PC-9 (cell line): ENCODE measurements at regions not wholly inside any gene's neighbourhood (a gene's known extent, or its start where the extent isn't known, plus 50 kb on each side); places are given as distances from the start of the nearest gene placed in this dataset.

ENCODE experiments used
- BruUV-seq: library from RNA; stranded (reverse); fragments of 400-500 nt; replicated peaks from 2 replicates; lab custom pipeline; 2021; lab: Mats Ljungman, UMichigan
- CTCF ChIA-PET: fragments of 300-600 bp; sonication (Branson Sonifier 250); formaldehyde crosslinking; loops from one replicate; lab custom pipeline; 2022; ENCODE audit warnings: antibody characterized with exemption; lab: Charles Lee
- POLR2A ChIA-PET: fragments of 300-600 bp; sonication (Branson Sonifier 250); formaldehyde crosslinking; loops from one replicate; lab custom pipeline; 2022; ENCODE audit warnings: antibody characterized with exemption; ENCODE audit not compliant: unreplicated experiment; lab: Charles Lee
- DNase-seq, 2 experiments: peaks; one replicate each; pipeline versions ENCODE4 v3.0.0 to v3.0.0-alpha.2; 2015 to 2022; ENCODE audit warnings: mixed read lengths in 1 of 2
- H2AFZ ChIP-seq: fragments of 200-600 bp; sonication (generic); 2 replicates; pipeline ENCODE4 v1.8.1; 2017; ENCODE audit warnings: antibody characterized with exemption
- H3F3A ChIP-seq: fragments of 200-600 bp; sonication (generic); 2 replicates; pipeline ENCODE4 v1.8.1; 2017; ENCODE audit warnings: antibody characterized with exemption, mild to moderate bottlenecking, low read depth; ENCODE audit not compliant: insufficient read depth
- H3K27ac ChIP-seq: fragments of 200-600 bp; sonication (generic); 2 replicates; pipeline ENCODE4 v1.6.1; 2016; ENCODE audit warnings: mixed run types
- H3K27me3 ChIP-seq: fragments of 200-600 bp; sonication (generic); 2 replicates; pipeline ENCODE4 v1.6.1; 2016; ENCODE audit warnings: low read depth, mixed run types; ENCODE audit not compliant: insufficient read depth
- H3K36me3 ChIP-seq: fragments of 200-600 bp; sonication (generic); 2 replicates; pipeline ENCODE4 v1.6.1; 2016; ENCODE audit warnings: low read depth, mixed run types
- H3K4me1 ChIP-seq: fragments of 200-600 bp; sonication (generic); replicated peaks from 2 replicates; pipeline ENCODE4 v1.6.1; 2016; ENCODE audit warnings: mixed run types; ENCODE audit not compliant: insufficient read depth
- H3K4me2 ChIP-seq: fragments of 200-600 bp; sonication (generic); 2 replicates; pipeline ENCODE4 v1.6.1; 2017; ENCODE audit warnings: mixed run types
- H3K4me3 ChIP-seq: fragments of 200-600 bp; sonication (generic); 2 replicates; pipeline ENCODE4 v1.6.1; 2016; ENCODE audit warnings: mixed run types
- H3K79me2 ChIP-seq: fragments of 200-600 bp; sonication (generic); 2 replicates; pipeline ENCODE4 v1.6.1; 2017; ENCODE audit warnings: low read depth, mixed run types
- H3K9me2 ChIP-seq: fragments of 200-600 bp; sonication (generic); 2 replicates; pipeline ENCODE4 v1.8.1; 2017; ENCODE audit warnings: mild to moderate bottlenecking; ENCODE audit not compliant: insufficient read depth
- H3K9me3 ChIP-seq: fragments of 200-600 bp; sonication (generic); 2 replicates; pipeline ENCODE4 v1.8.1; 2016; ENCODE audit warnings: low read depth; ENCODE audit not compliant: insufficient read depth
- H4K20me1 ChIP-seq: fragments of 200-600 bp; sonication (generic); 2 replicates; pipeline ENCODE4 v1.8.1; 2017; ENCODE audit not compliant: insufficient read depth
- EZH2 ChIP-seq: fragments of 200-600 bp; sonication (generic); IDR thresholded peaks from 2 replicates; pipeline ENCODE4 v1.8.0; 2017; ENCODE audit warnings: antibody characterized with exemption, low read depth
- intact Hi-C: fragments of 100-400 bp; cut with micrococcal nuclease; formaldehyde crosslinking; loops from one replicate; pipeline ENCODE4 v1.10.0; 2022; ENCODE audit not compliant: unreplicated experiment
- TF ChIP-seq, protein P1 (sequence below): fragments of 200-600 bp; sonication (generic); conservative IDR thresholded peaks from 2 replicates; pipeline ENCODE4 v1.6.1; 2017; ENCODE audit warnings: mixed run types, antibody characterized with exemption, mild to moderate bottlenecking, moderate library complexity

DNA sequence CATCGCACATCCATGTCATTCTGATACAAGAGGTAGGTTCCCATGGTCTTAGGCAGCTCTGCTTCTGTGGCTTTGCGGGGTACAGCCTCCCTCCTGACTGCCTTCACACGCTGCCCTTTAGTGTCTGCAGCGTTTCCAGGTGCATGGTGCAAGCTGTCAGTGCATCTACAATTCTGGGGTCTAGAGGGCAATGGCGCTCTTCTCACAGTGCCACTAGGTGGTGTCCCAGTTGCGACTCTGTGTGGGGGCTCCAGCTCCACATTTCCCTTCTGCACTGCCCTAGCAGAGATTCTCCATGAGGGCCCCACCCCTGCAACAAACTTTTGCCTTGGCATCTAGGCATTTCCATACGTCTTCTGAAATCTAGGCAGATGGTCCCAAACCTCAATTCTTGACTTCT, 138.2 kb upstream of the BRINP3 start:
- Histone ChIP-seq H3K36me3 (no peaks in the 10 kb centered on the region), H3K9me3 (no peaks in the 10 kb centered on the region), H3F3A (no peaks in the 10 kb centered on the region), H3K79me2 (no peaks in the 10 kb centered on the region), H3K27me3 (no peaks in the 10 kb centered on the region), H3K27ac (no peak overlapping the region), H3K4me2 (no peak overlapping the region), H2AFZ (no peak overlapping the region), H3K9me2 (no peaks in the 10 kb centered on the region), H3K4me1 (no peaks in the 10 kb centered on the region), H3K4me3 (no peak overlapping the region), H4K20me1 (no peaks in the 10 kb centered on the region)
- no peak for DNase-seq
- intact Hi-C loops = no loop called here
- TF ChIP-seq, protein P1, sequence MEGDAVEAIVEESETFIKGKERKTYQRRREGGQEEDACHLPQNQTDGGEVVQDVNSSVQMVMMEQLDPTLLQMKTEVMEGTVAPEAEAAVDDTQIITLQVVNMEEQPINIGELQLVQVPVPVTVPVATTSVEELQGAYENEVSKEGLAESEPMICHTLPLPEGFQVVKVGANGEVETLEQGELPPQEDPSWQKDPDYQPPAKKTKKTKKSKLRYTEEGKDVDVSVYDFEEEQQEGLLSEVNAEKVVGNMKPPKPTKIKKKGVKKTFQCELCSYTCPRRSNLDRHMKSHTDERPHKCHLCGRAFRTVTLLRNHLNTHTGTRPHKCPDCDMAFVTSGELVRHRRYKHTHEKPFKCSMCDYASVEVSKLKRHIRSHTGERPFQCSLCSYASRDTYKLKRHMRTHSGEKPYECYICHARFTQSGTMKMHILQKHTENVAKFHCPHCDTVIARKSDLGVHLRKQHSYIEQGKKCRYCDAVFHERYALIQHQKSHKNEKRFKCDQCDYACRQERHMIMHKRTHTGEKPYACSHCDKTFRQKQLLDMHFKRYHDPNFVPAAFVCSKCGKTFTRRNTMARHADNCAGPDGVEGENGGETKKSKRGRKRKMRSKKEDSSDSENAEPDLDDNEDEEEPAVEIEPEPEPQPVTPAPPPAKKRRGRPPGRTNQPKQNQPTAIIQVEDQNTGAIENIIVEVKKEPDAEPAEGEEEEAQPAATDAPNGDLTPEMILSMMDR = no peak
- TF ChIP-seq EZH2 = no peak
- CTCF ChIA-PET = no interaction called here
- no TSS peak for BruUV-seq
- POLR2A ChIA-PET = no interaction called here

- Histone ChIP-seq H3K27me3 (no peaks in the 10 kb centered on the region), H3K4me2 (no peak overlapping the region), H3K79me2 (no peaks in the 10 kb centered on the region), H3K9me2 (no peaks in the 10 kb centered on the region), H3K9me3 (no peaks in the 10 kb centered on the region), H4K20me1 (no peaks in the 10 kb centered on the region), H3K27ac (no peak overlapping the region), H3K36me3 (no peaks in the 10 kb centered on the region), H3K4me3 (no peak overlapping the region), H2AFZ (no peak overlapping the region), H3K4me1 (no peaks in the 10 kb centered on the region), H3F3A (no peaks in the 10 kb centered on the region)
- TF ChIP-seq, protein P1 = no peak
- no peak for TF ChIP-seq EZH2
- DNase-seq = no peak
- CTCF ChIA-PET = interaction anchor here (0.7 kb wide), 1 partner anchor 255 kb away, joined by 3 read pairs; no protein-coding TSS in a partner anchor
- BruUV-seq = no TSS peak
- intact Hi-C loops = no loop called here
- POLR2A ChIA-PET = no interaction called here
Observed at GRCh38 chr1:190616235-190616634, 138.6 kb upstream of the BRINP3 start.

GRCh38 chr1:190619724-190620123, 142.1 kb upstream of the BRINP3 start:
- no peaks in the 10 kb centered on the region for H4K20me1 ChIP-seq
- POLR2A ChIA-PET = no interaction called here
- CTCF ChIA-PET = no interaction called here
- no peaks in the 10 kb centered on the region for H3K79me2 ChIP-seq
- no peak overlapping the region for H3K27ac ChIP-seq
- intact Hi-C loops = no loop called here
- no peak overlapping the region for H3K4me3 ChIP-seq
- H3K9me2 ChIP-seq = no peaks in the 10 kb centered on the region
- DNase-seq = no peak
- no peak for TF ChIP-seq EZH2
- TF ChIP-seq, protein P1 = no peak
- H3K9me3 ChIP-seq = no peaks in the 10 kb centered on the region
- BruUV-seq = no TSS peak
- no peaks in the 10 kb centered on the region for H3K27me3 ChIP-seq
- no peak overlapping the region for H2AFZ ChIP-seq
- H3K4me2 ChIP-seq = no peak overlapping the region
- no peaks in the 10 kb centered on the region for H3K4me1 ChIP-seq
- no peaks in the 10 kb centered on the region for H3K36me3 ChIP-seq
- no peaks in the 10 kb centered on the region for H3F3A ChIP-seq
